NCI-H748 (cell line): ENCODE measurements at regions not wholly inside any gene's neighbourhood (a gene's known extent, or its start where the extent isn't known, plus 50 kb on each side); places are given as distances from the start of the nearest gene placed in this dataset.

ENCODE experiments used
- DNase-seq: peaks from one replicate; lab custom pipeline; 2025; ENCODE audit not compliant: unreplicated experiment; lab: John Stamatoyannopoulos, UW

GRCh38 chr3:88775026-88775690 is 332.3 kb upstream of the EPHA3 start:
- no peak for DNase-seq

- no peak for DNase-seq
These were observed 327.9 kb upstream of the EPHA3 start for GRCh38 chr3:88779482-88779881.

GRCh38 chr3:88784925-88785324 is 322.5 kb upstream of the EPHA3 start:
- no peak for DNase-seq

- no peak for DNase-seq
These were observed 321.6 kb upstream of the EPHA3 start for GRCh38 chr3:88785841-88786240.

- DNase-seq, result no peak
These were observed 311.9 kb upstream of the EPHA3 start for GRCh38 chr3:88795503-88795902.

GRCh38 chr3:88807491-88808105 is 299.8 kb upstream of the EPHA3 start:
- DNase-seq, result no peak

- no peak for DNase-seq
These were observed 297.4 kb upstream of the EPHA3 start for GRCh38 chr3:88809993-88810392.

GRCh38 chr3:88810455-88810854 is 297.0 kb upstream of the EPHA3 start:
- no peak for DNase-seq

GRCh38 chr3:88811096-88811495 is 296.3 kb upstream of the EPHA3 start:
- no peak for DNase-seq

GRCh38 chr3:88812576-88812975 is 294.8 kb upstream of the EPHA3 start:
- no peak for DNase-seq

- no peak for DNase-seq
These were observed 291.0 kb upstream of the EPHA3 start for GRCh38 chr3:88816445-88816844.

- no peak for DNase-seq
These were observed 282.5 kb upstream of the EPHA3 start for GRCh38 chr3:88824666-88825564.

GRCh38 chr3:88828466-88828865 is 279.0 kb upstream of the EPHA3 start:
- DNase-seq, result no peak

GRCh38 chr3:88852606-88853005 is 254.8 kb upstream of the EPHA3 start:
- DNase-seq, result no peak

- no peak for DNase-seq
These were observed 244.2 kb upstream of the EPHA3 start for GRCh38 chr3:88863196-88863595.

- DNase-seq, result no peak
These were observed 230.7 kb upstream of the EPHA3 start for GRCh38 chr3:88876724-88877123.

- no peak for DNase-seq
These were observed 227.5 kb upstream of the EPHA3 start for GRCh38 chr3:88879905-88880304.

GRCh38 chr3:88882121-88882520 is 225.3 kb upstream of the EPHA3 start:
- DNase-seq, result no peak

- DNase-seq, result peak; percentile 3
These were observed 220.8 kb upstream of the EPHA3 start for GRCh38 chr3:88886624-88887023.

GRCh38 chr3:88896026-88896425 is 211.4 kb upstream of the EPHA3 start:
- DNase-seq, result no peak

- no peak for DNase-seq
These were observed 195.0 kb upstream of the EPHA3 start for GRCh38 chr3:88912294-88912877.

GRCh38 chr3:88918841-88919240 is 188.6 kb upstream of the EPHA3 start:
- DNase-seq, result no peak
